ENCODE measurements at regions not wholly inside any gene's neighbourhood (a gene's known extent, or its start where the extent isn't known, plus 50 kb on each side); places are given as distances from the start of the nearest gene placed in this dataset.
"Not testable (repeated sequence)": the region's sequence is repeated elsewhere in the genome, so short reads cannot be mapped to it uniquely, and the experiment has no call there.

- no peak overlapping the region for H3K27ac ChIP-seq (ENCODE audit: insufficient read depth, low read length)
- no peaks in the 10 kb centered on the region for H4K20me1 ChIP-seq (ENCODE audit: control insufficient read depth, extremely low read depth, insufficient read depth, low read length)
- no peaks in the 10 kb centered on the region for H3K9me3 ChIP-seq (ENCODE audit: control insufficient read depth, insufficient read depth, low read depth, low read length)
- H3K27me3 ChIP-seq (ENCODE audit: control insufficient read depth, insufficient read depth, low read length) = no peaks in the 10 kb centered on the region
- no peaks in the 10 kb centered on the region for H3K36me3 ChIP-seq (ENCODE audit: control insufficient read depth, insufficient read depth, low read length)
- H3K9ac ChIP-seq (ENCODE audit: insufficient read depth, low read length) = no peak overlapping the region
- H3K4me3 ChIP-seq (replicated peaks in 1 of 4; ENCODE audit: control extremely low read depth in 1 of 4, insufficient read depth in 1 of 4, low read depth in 3 of 4, low read length in 4 of 4) = no peak overlapping the region
- no peaks in the 10 kb centered on the region for H3K79me2 ChIP-seq (ENCODE audit: control insufficient read depth, insufficient read depth, low read length)
- peaks cover 10% of the 10 kb centered on the region for H3K4me1 ChIP-seq (ENCODE audit: control insufficient read depth, extremely low read depth, insufficient read depth, low read length)
- H3K4me2 ChIP-seq (ENCODE audit: extremely low read depth, insufficient read depth, low read length) = no peak overlapping the region
- TF ChIP-seq EZH2 (IDR thresholded peaks at IDR 0.05; ENCODE audit: low read length, missing control alignments) (no peak), CTCF (conservative IDR thresholded peaks at IDR 0.05 in 1 of 2, IDR thresholded peaks at IDR 0.05 in 1 of 2; ENCODE audit: low read depth in 1 of 2, low read length in 2 of 2) (no peak)
- DNase-seq (ENCODE audit: low read depth in 2 of 2) = no peak
- H2AFZ ChIP-seq (ENCODE audit: low read length) = no peak overlapping the region
Observed at GRCh38 chr3:153055217-153055616, 106.8 kb upstream of the RAP2B start.

- no peak overlapping the region for H3K27ac ChIP-seq (ENCODE audit: insufficient read depth, low read length)
- H4K20me1 ChIP-seq (ENCODE audit: control insufficient read depth, extremely low read depth, insufficient read depth, low read length) = no peaks in the 10 kb centered on the region
- H3K9me3 ChIP-seq (ENCODE audit: control insufficient read depth, insufficient read depth, low read depth, low read length) = no peaks in the 10 kb centered on the region
- DNase-seq (ENCODE audit: low read depth in 2 of 2) = no peak
- H3K9ac ChIP-seq (ENCODE audit: insufficient read depth, low read length) = no peak overlapping the region
- no peak overlapping the region for H3K4me2 ChIP-seq (ENCODE audit: extremely low read depth, insufficient read depth, low read length)
- H3K4me1 ChIP-seq (ENCODE audit: control insufficient read depth, extremely low read depth, insufficient read depth, low read length) = peaks cover 10% of the 10 kb centered on the region
- no peak overlapping the region for H2AFZ ChIP-seq (ENCODE audit: low read length)
- no peaks in the 10 kb centered on the region for H3K36me3 ChIP-seq (ENCODE audit: control insufficient read depth, insufficient read depth, low read length)
- H3K27me3 ChIP-seq (ENCODE audit: control insufficient read depth, insufficient read depth, low read length) = no peaks in the 10 kb centered on the region
- no peak for TF ChIP-seq EZH2 (IDR thresholded peaks at IDR 0.05; ENCODE audit: low read length, missing control alignments)
- no peak for TF ChIP-seq CTCF (conservative IDR thresholded peaks at IDR 0.05 in 1 of 2, IDR thresholded peaks at IDR 0.05 in 1 of 2; ENCODE audit: low read depth in 1 of 2, low read length in 2 of 2)
- no peak overlapping the region for H3K4me3 ChIP-seq (replicated peaks in 1 of 4; ENCODE audit: control extremely low read depth in 1 of 4, insufficient read depth in 1 of 4, low read depth in 3 of 4, low read length in 4 of 4)
- no peaks in the 10 kb centered on the region for H3K79me2 ChIP-seq (ENCODE audit: control insufficient read depth, insufficient read depth, low read length)
Observed at GRCh38 chr3:153055779-153056178, 106.2 kb upstream of the RAP2B start.

- DNase-seq (ENCODE audit: low read depth in 2 of 2) = peak; percentile 76
- H2AFZ ChIP-seq (ENCODE audit: low read length); H3K79me2 ChIP-seq (ENCODE audit: control insufficient read depth, insufficient read depth, low read length); H4K20me1 ChIP-seq (ENCODE audit: control insufficient read depth, extremely low read depth, insufficient read depth, low read length); H3K4me3 ChIP-seq (replicated peaks in 1 of 4; ENCODE audit: control extremely low read depth in 1 of 4, insufficient read depth in 1 of 4, low read depth in 3 of 4, low read length in 4 of 4); H3K9ac ChIP-seq (ENCODE audit: insufficient read depth, low read length); H3K27me3 ChIP-seq (ENCODE audit: control insufficient read depth, insufficient read depth, low read length); H3K9me3 ChIP-seq (ENCODE audit: control insufficient read depth, insufficient read depth, low read depth, low read length); H3K36me3 ChIP-seq (ENCODE audit: control insufficient read depth, insufficient read depth, low read length); H3K4me1 ChIP-seq (ENCODE audit: control insufficient read depth, extremely low read depth, insufficient read depth, low read length): not testable (repeated sequence)
- Histone ChIP-seq H3K4me2 (ENCODE audit: extremely low read depth, insufficient read depth, low read length) (peak overlapping the region; percentile 4), H3K27ac (ENCODE audit: insufficient read depth, low read length) (peak overlapping the region; percentile 34)
Observed at GRCh38 chr3:153058031-153058688, 103.9 kb upstream of the RAP2B start.

Data from fibroblast of lung (primary cell).